GM19043 (cell line): ENCODE measurements at regions not wholly inside any gene's neighbourhood (a gene's known extent, or its start where the extent isn't known, plus 50 kb on each side); places are given as distances from the start of the nearest gene placed in this dataset.

Source experiments
- ATAC-seq: cut with Tn5 transposase; IDR thresholded peaks from one replicate; pipeline ENCODE4 v1.9.1; 2021; ENCODE audit warnings: low read depth; ENCODE audit not compliant: unreplicated experiment

DNA sequence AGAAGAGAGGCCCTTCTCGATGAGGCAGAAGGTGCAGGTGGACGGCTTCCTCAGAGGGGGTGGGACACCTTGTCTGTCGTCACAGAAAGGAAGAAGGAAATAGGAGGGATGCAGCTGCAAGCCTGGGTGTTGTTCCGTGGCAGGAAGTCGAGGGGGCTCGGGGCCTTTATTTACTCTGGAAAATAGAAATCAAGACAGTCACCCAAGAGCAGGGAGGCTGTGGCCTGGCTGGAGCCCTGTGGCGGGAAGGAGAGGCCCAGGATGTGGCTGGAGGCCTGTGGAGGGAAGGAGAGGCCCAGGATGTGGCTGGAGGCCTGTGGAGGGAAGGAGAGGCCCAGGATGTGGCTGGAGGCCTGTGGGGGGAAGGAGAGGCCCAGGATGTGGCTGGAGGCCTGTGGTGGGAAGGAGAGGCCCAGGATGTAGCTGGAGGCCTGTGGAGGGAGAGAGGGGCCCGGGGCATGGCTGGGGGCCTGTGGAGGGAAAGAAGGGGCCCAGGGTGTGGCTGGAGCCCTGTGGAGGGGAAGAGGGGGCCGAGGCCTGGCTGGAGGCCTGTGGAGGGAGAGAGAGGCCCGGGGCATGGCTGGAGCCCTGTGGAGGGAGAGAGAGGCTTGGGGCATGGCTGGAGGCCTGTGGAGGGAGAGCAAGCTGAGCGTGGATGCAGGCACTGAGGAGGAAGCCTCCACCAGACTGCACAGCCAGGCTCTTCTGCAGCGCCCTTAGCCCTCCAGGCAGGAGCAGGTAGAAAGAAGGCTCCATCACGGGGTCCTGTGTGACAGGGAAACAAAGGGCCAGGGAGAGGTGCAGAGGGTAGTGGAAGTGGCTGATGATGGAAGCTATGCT lies 97.3 kb upstream of the SFMBT2 start:
- ATAC-seq, result no peak

GRCh38 chr10:7506571-7506970 lies 95.7 kb upstream of the SFMBT2 start:
- ATAC-seq, result no peak

GRCh38 chr10:7505196-7505595 lies 94.4 kb upstream of the SFMBT2 start:
- no peak for ATAC-seq

- ATAC-seq, result no peak
Measured at GRCh38 chr10:7503190-7503589, 92.4 kb upstream of the SFMBT2 start.

- no peak for ATAC-seq
Measured at GRCh38 chr10:7501157-7501556, 90.3 kb upstream of the SFMBT2 start.

DNA sequence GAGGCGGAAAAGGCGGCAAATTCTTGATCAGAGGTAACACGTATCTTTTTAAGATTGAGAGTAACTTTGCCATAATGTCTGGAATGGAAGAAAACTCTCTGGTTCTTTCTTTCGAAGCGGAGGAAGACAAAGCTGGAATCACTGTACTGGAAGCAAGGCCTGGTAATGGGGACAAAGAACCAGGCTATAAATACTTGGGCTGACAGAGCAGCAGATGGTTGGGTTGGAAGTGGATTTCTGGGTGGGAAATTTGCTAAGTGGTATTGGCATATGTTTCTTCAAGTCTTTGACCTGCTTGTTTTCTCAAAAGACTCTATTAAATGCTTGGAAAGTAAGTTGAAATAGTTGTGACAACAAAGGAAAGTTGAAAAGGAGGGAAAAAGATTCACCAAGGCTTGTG lies 87.3 kb upstream of the SFMBT2 start:
- ATAC-seq, result no peak

- ATAC-seq, result no peak
Measured at GRCh38 chr10:7493996-7494395, 83.2 kb upstream of the SFMBT2 start.

- ATAC-seq, result no peak
Measured at GRCh38 chr10:7492660-7493046, 81.8 kb upstream of the SFMBT2 start.

- ATAC-seq, result peak; percentile 95
Measured at GRCh38 chr10:7491949-7492659, 81.3 kb upstream of the SFMBT2 start.

GRCh38 chr10:7491230-7491629 lies 80.4 kb upstream of the SFMBT2 start:
- ATAC-seq, result no peak

- ATAC-seq, result no peak
Measured at GRCh38 chr10:7488418-7488829, 77.6 kb upstream of the SFMBT2 start.

- no peak for ATAC-seq
Measured at GRCh38 chr10:7487528-7487927, 76.7 kb upstream of the SFMBT2 start.

GRCh38 chr10:7486528-7486927 lies 75.7 kb upstream of the SFMBT2 start:
- ATAC-seq, result no peak

DNA sequence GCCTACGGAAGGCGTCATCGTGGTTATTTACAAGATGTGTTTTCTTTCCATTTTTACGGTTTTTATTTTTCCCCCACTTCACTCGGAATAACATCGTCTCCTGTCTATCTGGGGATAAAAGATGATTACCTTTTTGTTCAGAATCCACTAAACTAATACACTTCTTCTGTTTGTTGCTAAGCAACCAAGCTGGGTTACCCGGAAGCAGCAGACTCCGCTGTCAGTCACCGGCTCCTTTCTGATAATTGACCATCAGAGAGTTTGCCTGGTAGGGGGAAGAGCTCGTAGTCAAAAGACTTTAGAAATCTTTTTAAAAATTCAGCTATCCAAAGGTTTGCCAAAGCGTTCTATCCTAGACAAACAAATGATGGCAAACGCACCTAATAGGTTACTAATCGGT lies 75.0 kb upstream of the SFMBT2 start:
- no peak for ATAC-seq

DNA sequence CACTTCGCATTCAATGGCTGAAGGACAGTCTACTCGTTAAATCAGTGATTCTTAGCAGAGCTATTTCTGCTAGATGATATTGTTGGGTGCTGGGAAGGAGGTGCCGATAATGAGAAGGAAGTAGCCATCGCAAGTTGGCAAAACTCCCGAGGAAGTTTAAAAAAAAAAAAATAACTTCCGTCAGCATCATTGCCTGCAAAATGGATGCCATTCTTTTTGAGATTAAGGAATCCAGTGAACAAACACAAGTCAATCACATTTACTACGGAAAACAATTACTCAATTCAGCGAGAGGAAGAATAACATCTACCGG lies 74.4 kb upstream of the SFMBT2 start:
- ATAC-seq, result no peak

DNA sequence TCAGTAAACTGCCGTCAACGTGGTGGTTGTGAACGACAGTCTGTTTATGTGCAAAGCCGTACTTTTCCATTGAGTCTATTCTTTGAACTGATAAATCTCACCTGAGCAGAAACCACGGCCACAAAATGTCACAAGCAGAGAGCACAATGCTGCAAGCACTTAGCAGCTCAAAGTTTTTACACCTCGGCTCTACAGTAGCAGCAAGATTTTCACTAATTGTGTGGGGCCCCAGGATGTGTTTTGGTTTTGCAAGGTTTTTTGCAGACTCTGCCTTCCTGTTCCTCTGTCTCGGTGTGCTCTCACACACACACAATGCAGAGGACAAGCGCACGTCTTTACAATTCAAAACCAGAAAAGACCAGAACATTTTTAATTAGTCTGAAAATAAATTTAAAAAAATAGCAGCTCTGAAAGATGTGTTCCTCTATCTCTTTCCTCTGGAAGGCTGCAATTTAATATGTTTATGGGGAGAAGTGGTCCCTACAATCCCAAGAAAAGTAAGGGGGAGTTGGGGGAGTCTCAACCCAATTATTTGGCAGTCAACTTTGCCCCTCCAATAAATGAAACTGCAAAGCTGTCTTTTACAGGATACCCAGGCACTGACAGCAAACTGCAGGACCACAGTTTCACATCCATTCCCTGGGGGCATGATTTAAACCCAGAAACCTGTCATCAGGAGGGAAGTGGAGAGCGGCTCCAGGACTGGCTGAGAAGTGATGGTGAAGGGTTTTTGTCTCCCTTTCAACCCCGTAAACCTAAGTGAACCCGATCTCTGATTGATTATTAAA lies 73.8 kb upstream of the SFMBT2 start:
- peak; percentile 73 for ATAC-seq

DNA sequence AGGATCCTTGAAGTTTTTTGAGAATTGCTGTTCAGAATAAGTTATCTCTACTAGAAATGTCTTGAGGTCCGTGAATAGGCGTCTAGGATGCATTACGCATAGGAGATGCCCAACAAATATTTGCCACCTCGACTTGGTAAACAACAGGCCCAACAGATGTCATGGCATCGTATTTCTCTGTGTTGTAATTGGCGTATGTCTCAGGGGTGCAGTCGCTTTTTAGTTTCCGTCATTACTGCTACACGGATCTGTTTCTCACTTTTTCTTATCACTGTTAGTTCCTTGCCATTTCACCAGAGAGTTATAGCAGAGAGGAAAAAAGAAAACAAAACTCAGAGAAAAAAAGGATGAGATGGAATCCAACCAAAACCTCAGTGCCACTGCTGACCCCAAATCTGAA lies 73.0 kb upstream of the SFMBT2 start:
- no peak for ATAC-seq

- ATAC-seq, result no peak
Measured at GRCh38 chr10:7482992-7483391, 72.2 kb upstream of the SFMBT2 start.

DNA sequence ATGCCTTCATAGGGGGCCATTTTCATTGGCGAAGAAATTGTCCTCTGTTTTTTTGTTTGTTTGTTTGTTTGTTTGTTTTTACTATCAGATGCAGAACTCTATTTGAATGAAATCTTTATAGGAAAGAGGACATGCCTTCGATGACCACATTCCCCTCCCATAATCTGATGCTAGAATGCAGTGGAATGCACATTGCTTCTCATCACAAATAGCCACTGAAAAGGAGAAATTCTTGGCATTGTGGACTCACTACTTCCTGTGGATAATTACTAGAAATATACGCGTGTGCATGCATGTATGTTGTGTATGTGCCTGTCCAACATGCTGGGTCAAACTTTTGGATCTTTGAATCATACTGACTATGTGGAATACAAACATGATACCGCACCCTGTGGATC lies 70.5 kb upstream of the SFMBT2 start:
- no peak for ATAC-seq

DNA sequence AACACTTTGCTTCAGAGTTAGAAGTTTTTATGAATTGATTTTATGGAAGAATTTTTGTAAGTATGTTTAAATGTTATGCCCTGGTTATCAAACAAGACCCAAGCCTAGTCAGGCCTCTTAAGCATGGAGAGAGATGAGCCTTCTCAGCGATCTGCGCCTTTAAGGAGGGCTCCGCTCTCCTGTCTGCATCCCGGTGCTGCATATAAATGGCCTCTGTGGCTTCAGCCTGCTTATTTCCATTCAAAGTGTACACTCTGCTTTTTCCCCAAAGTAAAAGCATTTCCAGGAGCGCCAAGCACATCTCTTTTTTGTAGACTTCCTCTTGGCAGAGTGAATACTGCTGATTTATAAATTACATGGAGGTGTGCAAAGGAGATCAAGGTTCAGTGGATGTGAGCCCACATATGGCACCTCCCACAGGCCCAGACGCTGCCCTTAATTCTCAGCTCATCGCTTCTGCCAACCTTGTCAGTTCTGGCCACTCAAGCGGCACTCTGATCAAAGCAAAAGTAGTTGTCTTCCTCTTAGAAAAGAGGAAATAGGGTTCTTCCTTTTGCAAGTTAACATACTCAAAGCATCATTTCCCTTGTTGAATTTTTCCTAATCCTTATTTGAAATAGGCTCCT lies 70.0 kb upstream of the SFMBT2 start:
- ATAC-seq, result peak; percentile 38
